CD4-positive, alpha-beta T cell treated with Interleukin-4 for 4 hours (primary cell): ENCODE measurements at regions not wholly inside any gene's neighbourhood (a gene's known extent, or its start where the extent isn't known, plus 50 kb on each side); places are given as distances from the start of the nearest gene placed in this dataset.

ENCODE experiments used
- DNase-seq: peaks from one replicate; pipeline ENCODE4 v3.0.0-alpha.2; 2020

DNA sequence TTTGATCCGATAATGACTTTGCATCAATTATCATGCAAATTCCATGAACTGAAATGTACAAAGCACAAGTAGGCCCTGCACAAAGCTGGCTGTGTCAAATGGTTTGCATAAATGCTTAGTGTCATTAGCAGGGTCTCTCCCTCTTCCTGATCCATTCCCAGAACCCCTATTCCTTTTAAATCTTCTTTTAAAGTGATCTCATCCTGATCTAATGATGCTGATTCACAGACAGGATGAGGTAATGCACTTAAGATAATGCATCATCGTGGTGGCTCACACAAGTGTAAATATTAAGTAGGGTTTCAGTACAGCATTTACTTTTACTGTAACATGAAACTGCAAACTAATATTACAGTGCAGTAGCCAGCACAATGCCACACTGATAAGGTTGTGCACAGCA lies 304.8 kb upstream of the SOX11 start:
- DNase-seq: no peak

- no peak for DNase-seq
Measured at GRCh38 chr2:5389740-5390139, 302.4 kb upstream of the SOX11 start.

DNA sequence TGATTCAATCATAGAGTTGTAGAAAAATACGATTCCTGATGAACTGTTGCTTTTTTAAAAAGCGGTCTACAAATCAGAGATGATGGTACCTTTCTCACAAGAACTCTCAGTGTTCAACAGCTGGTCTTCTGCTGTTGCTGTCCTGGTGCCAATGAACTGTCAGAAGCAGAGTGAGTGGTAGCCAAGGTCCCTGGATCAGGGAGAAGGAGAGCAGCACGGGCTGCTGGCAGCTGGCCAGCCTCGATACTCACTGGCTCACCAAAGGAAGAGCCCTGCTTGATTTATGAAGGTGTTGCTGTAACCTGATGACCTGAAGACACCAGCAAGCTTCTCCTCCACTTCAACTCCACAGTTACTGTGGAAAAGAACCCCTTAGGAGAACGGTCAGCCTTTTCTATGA lies 300.8 kb upstream of the SOX11 start:
- DNase-seq: no peak

DNA sequence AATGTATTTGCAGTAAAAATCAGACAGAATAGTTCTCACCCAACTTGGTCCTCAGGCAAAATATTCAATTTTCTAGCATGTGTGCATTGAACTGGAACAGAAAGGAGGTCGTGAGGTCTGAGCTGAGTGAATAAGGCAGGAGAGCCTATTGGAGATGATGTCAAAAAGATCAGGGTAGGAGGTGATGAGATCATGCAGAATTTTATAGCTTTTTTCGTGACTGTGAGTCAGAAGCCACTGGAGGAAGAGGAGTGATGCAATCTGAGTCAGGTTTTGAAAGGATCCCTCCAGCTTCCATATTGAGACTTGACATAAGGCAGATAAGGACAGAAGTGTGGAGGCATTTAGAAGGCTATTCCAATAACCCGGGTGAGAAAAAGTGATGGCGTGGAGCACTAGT lies 299.5 kb upstream of the SOX11 start:
- DNase-seq: no peak

- DNase-seq: no peak
Measured at GRCh38 chr2:5393474-5393873, 298.7 kb upstream of the SOX11 start.

- no peak for DNase-seq
Measured at GRCh38 chr2:5394223-5394622, 298.0 kb upstream of the SOX11 start.

DNA sequence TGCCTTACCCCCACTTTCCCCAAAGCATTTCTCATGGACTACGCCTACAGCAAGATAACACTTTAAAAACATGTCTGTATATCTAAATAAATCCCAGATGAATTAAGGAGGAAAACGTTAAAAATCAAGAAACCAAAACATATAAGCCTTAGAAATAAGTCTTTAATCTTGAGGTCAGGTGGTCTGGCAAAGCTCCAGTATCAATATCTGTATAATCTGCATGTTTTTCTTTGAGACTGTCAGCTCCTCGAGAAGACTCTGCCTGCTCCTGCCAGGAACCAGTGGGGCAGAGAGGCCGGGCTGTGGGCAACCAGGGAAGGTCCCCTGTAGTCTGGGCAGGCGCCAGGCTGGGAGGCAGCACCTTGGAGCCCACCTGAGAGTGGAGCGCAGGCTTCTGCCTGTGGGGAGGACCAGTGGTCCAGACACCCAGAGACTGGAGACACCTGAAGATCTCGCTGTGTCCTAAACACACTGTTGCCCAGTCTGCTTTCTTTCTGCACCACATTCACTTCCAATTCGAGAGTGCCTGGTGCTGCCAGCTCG lies 291.0 kb upstream of the SOX11 start:
- DNase-seq: no peak

GRCh38 chr2:5403392-5403791 lies 288.8 kb upstream of the SOX11 start:
- DNase-seq: no peak

DNA sequence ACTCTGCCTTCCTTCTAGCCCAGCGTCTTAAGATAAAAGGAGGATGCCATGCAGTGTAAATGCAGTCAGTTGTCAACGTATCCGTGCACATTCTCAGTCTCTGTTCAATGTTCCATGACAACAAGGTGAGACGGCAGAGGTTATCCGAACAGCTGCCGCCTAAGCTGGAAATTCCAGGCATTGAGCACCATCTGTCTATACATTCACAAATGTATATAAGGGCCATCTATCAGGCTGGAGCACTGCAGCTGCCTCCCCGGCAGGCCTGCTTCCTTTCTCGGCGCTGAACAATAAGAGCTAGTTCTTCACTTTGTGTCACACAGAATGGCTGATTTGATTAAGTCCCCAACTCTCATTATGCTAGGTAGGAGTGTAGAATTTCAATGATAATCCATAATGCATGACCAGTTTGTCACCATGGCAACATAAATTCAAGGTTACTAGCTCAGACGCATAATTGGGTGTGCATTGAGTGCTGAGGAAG lies 282.2 kb upstream of the SOX11 start:
- DNase-seq: no peak

- DNase-seq: no peak
Measured at GRCh38 chr2:5410991-5411700, 281.0 kb upstream of the SOX11 start.

DNA sequence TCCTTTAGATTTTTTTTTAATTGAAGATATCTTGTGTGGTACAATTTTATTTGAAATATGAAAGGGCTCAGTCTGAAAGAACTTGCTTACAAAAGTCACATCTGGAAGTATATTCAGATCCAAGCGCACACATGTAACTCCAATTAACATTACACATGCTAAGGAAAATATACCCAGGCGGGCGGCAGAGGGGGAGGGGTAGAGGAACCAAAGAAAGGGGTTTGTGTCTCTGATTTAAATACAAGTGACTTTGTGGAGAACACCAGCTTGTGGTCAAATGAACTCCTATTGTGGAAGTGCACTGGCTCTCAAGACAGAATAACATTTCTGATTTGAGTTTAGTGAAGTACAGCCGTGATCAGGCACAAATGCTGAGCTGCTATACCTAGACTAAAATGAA lies 280.2 kb upstream of the SOX11 start:
- DNase-seq: no peak

DNA sequence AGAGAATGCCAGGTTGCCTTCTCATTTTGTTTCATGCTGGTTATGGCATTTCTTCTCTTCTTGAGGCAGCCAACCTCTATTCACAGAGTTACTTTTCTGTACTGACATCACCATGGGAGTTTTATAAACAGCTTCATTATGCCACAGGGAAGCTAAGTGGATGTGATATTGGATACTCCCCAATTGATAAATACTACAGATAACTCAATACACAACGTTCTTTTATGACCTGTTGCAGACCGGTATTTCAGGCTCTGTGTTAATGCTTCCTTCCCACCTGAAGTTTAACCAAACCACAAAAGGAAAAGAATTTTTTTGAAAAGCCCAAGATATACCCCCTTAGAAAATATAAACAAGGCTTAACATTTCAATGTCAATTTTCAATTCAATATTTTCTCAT lies 258.3 kb upstream of the SOX11 start:
- no peak for DNase-seq

DNA sequence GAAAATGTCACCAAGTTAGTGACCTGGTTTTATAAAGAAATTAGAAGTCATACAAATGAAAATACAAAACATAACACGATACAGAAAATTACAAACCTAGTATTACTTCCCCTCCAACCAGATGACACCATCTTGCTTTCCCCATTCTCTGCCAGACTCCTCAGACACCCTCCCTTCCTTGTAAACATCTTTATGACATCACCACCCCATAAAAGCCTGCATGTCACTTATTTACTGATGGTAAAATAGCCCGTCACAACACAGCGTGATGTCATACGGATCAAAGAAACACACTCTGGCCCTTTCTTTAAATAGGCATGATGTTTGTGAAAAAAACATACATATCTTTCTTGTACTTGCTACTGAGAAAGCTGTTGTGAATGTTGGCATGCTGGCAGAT lies 254.8 kb upstream of the SOX11 start:
- DNase-seq: no peak

GRCh38 chr2:5440174-5440573 lies 252.0 kb upstream of the SOX11 start:
- DNase-seq: no peak

GRCh38 chr2:5442736-5443135 lies 249.4 kb upstream of the SOX11 start:
- no peak for DNase-seq

GRCh38 chr2:5444168-5444567 lies 248.0 kb upstream of the SOX11 start:
- no peak for DNase-seq

DNA sequence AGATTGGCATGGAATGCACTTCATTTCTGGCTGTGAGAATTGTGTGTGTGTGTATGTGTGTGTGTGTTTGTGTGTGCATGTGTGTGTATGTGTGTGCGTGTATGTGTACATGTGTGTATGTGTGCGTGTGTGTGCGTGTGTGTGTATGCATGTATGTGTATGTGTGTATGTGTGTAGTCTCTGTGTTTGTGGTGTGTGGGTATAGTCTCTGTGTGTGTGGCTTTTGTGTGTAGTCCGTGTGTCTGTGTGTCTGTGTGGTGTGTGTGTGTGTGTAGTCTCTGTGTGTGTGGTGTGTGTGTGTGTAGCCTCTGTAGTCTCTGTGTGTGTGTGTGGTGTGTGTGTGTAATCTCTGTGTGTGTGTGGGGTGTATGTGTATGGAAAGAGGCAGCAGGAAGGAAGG lies 247.3 kb upstream of the SOX11 start:
- DNase-seq: no peak

GRCh38 chr2:5449867-5450266 lies 242.3 kb upstream of the SOX11 start:
- DNase-seq: no peak

GRCh38 chr2:5453220-5454050 lies 238.7 kb upstream of the SOX11 start:
- no peak for DNase-seq

GRCh38 chr2:5454051-5454390 lies 238.2 kb upstream of the SOX11 start:
- no peak for DNase-seq

DNA sequence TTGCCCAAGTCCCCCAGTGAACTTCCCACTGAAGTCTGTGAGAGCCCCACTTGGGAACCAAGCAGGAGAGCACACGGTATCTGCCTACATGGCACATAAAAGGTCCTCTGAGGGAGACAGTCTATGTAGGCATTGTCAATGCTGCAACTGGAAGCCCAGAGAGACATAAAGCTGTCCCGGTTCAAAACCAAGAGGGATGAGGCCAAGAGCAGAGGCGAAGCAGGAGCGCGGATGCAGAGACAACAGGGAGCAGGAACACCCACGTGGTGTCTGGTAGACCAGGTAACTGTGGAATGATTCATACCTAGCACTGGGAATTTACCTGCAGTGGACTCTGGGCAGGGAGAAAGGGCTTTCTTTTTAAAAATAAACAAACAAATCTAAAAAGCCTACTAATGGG lies 233.1 kb upstream of the SOX11 start:
- DNase-seq: no peak

DNA sequence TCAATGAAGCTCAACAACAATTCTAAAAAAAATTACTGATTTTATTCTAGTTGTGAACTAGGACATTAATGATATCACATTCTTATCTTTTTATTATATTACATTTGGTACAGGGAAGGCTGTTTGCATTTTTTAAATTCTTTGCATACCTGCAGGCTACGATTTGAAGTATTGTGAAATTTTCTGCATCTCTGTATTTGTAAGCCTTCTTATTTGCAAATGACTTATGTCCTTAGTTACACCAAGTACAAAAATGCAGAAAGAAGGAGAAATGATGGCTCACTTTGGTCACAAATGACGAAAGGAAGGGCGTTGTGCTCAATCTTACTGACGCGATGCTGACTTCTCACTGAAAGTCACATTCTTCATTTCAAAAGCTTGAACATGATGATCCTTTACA lies 227.5 kb upstream of the SOX11 start:
- DNase-seq: no peak

GRCh38 chr2:5465859-5466258 lies 226.3 kb upstream of the SOX11 start:
- DNase-seq: no peak

DNA sequence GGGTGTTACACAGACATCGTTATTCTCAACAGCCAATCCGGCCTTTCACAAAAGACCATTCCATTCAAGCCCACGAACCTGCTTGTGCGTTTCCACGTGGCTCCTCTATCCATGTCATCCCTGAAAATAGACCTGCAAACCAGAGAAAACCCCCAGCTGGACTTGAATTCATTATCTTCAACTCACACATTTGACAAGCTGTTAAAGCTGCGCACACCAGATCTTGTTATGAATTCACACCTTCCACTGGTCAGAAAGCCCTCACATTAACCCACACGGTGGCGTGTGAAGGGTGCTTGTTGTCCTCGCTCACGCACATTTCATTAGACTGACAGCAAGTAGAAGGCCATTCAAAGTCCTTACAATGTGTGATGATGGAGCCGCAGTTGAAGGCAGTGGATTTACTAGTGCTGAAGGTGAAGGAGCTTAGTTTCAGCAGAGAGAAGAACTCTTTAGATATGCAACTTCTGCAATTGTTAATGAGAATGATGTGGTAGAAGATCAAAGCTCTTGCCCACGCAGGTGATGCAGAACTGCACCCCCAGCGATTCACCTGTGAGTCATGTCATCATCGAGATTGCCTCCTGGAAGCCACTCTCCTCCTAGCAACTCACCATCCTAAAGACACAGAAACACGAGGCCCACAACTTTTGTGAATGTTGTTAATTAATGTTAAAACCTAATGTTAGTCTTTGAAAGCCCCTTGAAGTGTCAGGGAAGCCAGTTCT lies 224.8 kb upstream of the SOX11 start:
- DNase-seq: no peak
